DMS153 treated with DMSO at 0.1 percent for 48 hours (cell line): ENCODE measurements at regions not wholly inside any gene's neighbourhood (a gene's known extent, or its start where the extent isn't known, plus 50 kb on each side); places are given as distances from the start of the nearest gene placed in this dataset.
"Not testable (repeated sequence)": the region's sequence is repeated elsewhere in the genome, so short reads cannot be mapped to it uniquely, and the experiment has no call there.

ENCODE experiments used
- DNase-seq: peaks from one replicate; lab custom pipeline; 2025; ENCODE audit not compliant: unreplicated experiment; lab: John Stamatoyannopoulos, UW

GRCh38 chr15:38726187-38726586 lies 161.6 kb upstream of the RASGRP1 start:
- DNase-seq = no peak

- DNase-seq = no peak
These were observed 168.7 kb upstream of the RASGRP1 start for GRCh38 chr15:38733331-38733730.

- DNase-seq = no peak
These were observed 175.6 kb upstream of the RASGRP1 start for GRCh38 chr15:38740206-38740605.

- no peak for DNase-seq
These were observed 178.5 kb upstream of the RASGRP1 start for GRCh38 chr15:38743147-38743546.

GRCh38 chr15:38745126-38745525 lies 180.5 kb upstream of the RASGRP1 start:
- DNase-seq = no peak

- DNase-seq = no peak
These were observed 181.0 kb upstream of the RASGRP1 start for GRCh38 chr15:38745626-38746025.

- no peak for DNase-seq
These were observed 181.6 kb upstream of the RASGRP1 start for GRCh38 chr15:38746211-38746610.

- no peak for DNase-seq
These were observed 184.1 kb upstream of the RASGRP1 start for GRCh38 chr15:38748710-38749109.

GRCh38 chr15:38750786-38751185 lies 186.2 kb upstream of the RASGRP1 start:
- DNase-seq = peak; percentile 15

GRCh38 chr15:38755718-38756117 lies 191.1 kb upstream of the RASGRP1 start:
- no peak for DNase-seq

- no peak for DNase-seq
These were observed 191.8 kb upstream of the RASGRP1 start for GRCh38 chr15:38756441-38756840.

GRCh38 chr15:38758043-38758442 lies 193.4 kb upstream of the RASGRP1 start:
- no peak for DNase-seq

- no peak for DNase-seq
These were observed 197.1 kb upstream of the RASGRP1 start for GRCh38 chr15:38761681-38762080.

GRCh38 chr15:38768970-38769369 lies 204.4 kb upstream of the RASGRP1 start:
- DNase-seq = no peak

- DNase-seq = no peak
These were observed 204.9 kb upstream of the RASGRP1 start for GRCh38 chr15:38769492-38769891.

GRCh38 chr15:38774076-38774475 lies 209.5 kb upstream of the RASGRP1 start:
- DNase-seq = not testable (repeated sequence)

- no peak for DNase-seq
These were observed 216.6 kb upstream of the RASGRP1 start for GRCh38 chr15:38781196-38781595.

- no peak for DNase-seq
These were observed 217.5 kb upstream of the RASGRP1 start for GRCh38 chr15:38782156-38782555.

GRCh38 chr15:38788918-38789317 lies 224.3 kb upstream of the RASGRP1 start:
- no peak for DNase-seq

GRCh38 chr15:38789566-38789965 lies 225.0 kb upstream of the RASGRP1 start:
- DNase-seq = no peak

- DNase-seq = no peak
These were observed 228.7 kb upstream of the RASGRP1 start for GRCh38 chr15:38793206-38793810.

GRCh38 chr15:38795471-38796245 lies 231.0 kb upstream of the RASGRP1 start:
- no peak for DNase-seq

- no peak for DNase-seq
These were observed 232.0 kb upstream of the RASGRP1 start for GRCh38 chr15:38796589-38796988.
